ENCODE measurements at regions not wholly inside any gene's neighbourhood (a gene's known extent, or its start where the extent isn't known, plus 50 kb on each side); places are given as distances from the start of the nearest gene placed in this dataset.

- intact Hi-C loops (cut with DNase I; ENCODE audit: low total_unique reads) = no loop called here
- no peaks in the 10 kb centered on the region for H3K27me3 ChIP-seq
- H3K9me3 ChIP-seq = no peaks in the 10 kb centered on the region
- no peak overlapping the region for H3K4me3 ChIP-seq
- no peak overlapping the region for H3K27ac ChIP-seq
- no peaks in the 10 kb centered on the region for H3K36me3 ChIP-seq
- H3K4me1 ChIP-seq = no peaks in the 10 kb centered on the region
- no peak for TF ChIP-seq POLR2A (IDR thresholded peaks at IDR 0.05)
- no peak for TF ChIP-seq POLR2AphosphoS5 (IDR thresholded peaks at IDR 0.05)
- no peak for TF ChIP-seq CTCF (IDR thresholded peaks at IDR 0.05)
- DNase-seq (ENCODE audit: low spot score in 2 of 2) = no peak
Measured at GRCh38 chr15:98277602-98278001, 317.1 kb downstream of the ARRDC4 start.

GRCh38 chr15:98280284-98280975, 319.9 kb downstream of the ARRDC4 start:
- no peak for DNase-seq (ENCODE audit: low spot score in 2 of 2)
- H3K27me3 ChIP-seq = no peaks in the 10 kb centered on the region
- TF ChIP-seq POLR2AphosphoS5 (IDR thresholded peaks at IDR 0.05) (no peak), POLR2A (IDR thresholded peaks at IDR 0.05) (no peak), CTCF (IDR thresholded peaks at IDR 0.05) (no peak)

GRCh38 chr15:98281130-98281529, 320.6 kb downstream of the ARRDC4 start:
- Histone ChIP-seq H3K4me1 (no peaks in the 10 kb centered on the region), H3K4me3 (no peak overlapping the region), H3K36me3 (no peaks in the 10 kb centered on the region), H3K9me3 (no peaks in the 10 kb centered on the region), H3K27ac (no peak overlapping the region), H3K27me3 (no peaks in the 10 kb centered on the region)
- DNase-seq (ENCODE audit: low spot score in 2 of 2) = no peak
- TF ChIP-seq POLR2A (IDR thresholded peaks at IDR 0.05) (no peak), POLR2AphosphoS5 (IDR thresholded peaks at IDR 0.05) (no peak), CTCF (IDR thresholded peaks at IDR 0.05) (no peak)
- intact Hi-C loops (cut with DNase I; ENCODE audit: low total_unique reads) = no loop called here

More at GRCh38 chr15:98280284-98280975, 319.9 kb downstream of the ARRDC4 start:
- Histone ChIP-seq H3K4me1 (no peaks in the 10 kb centered on the region), H3K9me3 (no peaks in the 10 kb centered on the region), H3K4me3 (no peak overlapping the region), H3K36me3 (no peaks in the 10 kb centered on the region), H3K27ac (no peak overlapping the region)
- intact Hi-C loops (cut with DNase I; ENCODE audit: low total_unique reads) = no loop called here

GRCh38 chr15:98282656-98283332, 322.3 kb downstream of the ARRDC4 start:
- no peak overlapping the region for H3K27ac ChIP-seq
- H3K4me3 ChIP-seq = no peak overlapping the region
- no peaks in the 10 kb centered on the region for H3K36me3 ChIP-seq
- no peaks in the 10 kb centered on the region for H3K9me3 ChIP-seq
- intact Hi-C loops (cut with DNase I; ENCODE audit: low total_unique reads) = no loop called here
- TF ChIP-seq POLR2A (IDR thresholded peaks at IDR 0.05) = no peak
- TF ChIP-seq POLR2AphosphoS5 (IDR thresholded peaks at IDR 0.05) = no peak
- no peak for TF ChIP-seq CTCF (IDR thresholded peaks at IDR 0.05)
- no peaks in the 10 kb centered on the region for H3K27me3 ChIP-seq
- DNase-seq (ENCODE audit: low spot score in 2 of 2) = no peak
- no peaks in the 10 kb centered on the region for H3K4me1 ChIP-seq

GRCh38 chr15:98286200-98286599, 325.7 kb downstream of the ARRDC4 start:
- no peak for DNase-seq (ENCODE audit: low spot score in 2 of 2)
- no peak for TF ChIP-seq POLR2AphosphoS5 (IDR thresholded peaks at IDR 0.05)
- no peak for TF ChIP-seq CTCF (IDR thresholded peaks at IDR 0.05)
- TF ChIP-seq POLR2A (IDR thresholded peaks at IDR 0.05) = no peak
- intact Hi-C loops (cut with DNase I; ENCODE audit: low total_unique reads) = no loop called here
- H3K9me3 ChIP-seq = no peaks in the 10 kb centered on the region
- H3K4me3 ChIP-seq = no peak overlapping the region
- no peaks in the 10 kb centered on the region for H3K36me3 ChIP-seq
- no peak overlapping the region for H3K27ac ChIP-seq
- no peaks in the 10 kb centered on the region for H3K4me1 ChIP-seq
- H3K27me3 ChIP-seq = peaks cover 0 to 19% of the 10 kb centered on the region in 2 donors
